GM12874 (cell line): ENCODE measurements at regions not wholly inside any gene's neighbourhood (a gene's known extent, or its start where the extent isn't known, plus 50 kb on each side); places are given as distances from the start of the nearest gene placed in this dataset.

Source experiments
- TF ChIP-seq, protein P1 (sequence below): IDR thresholded peaks from 2 replicates; pipeline ENCODE4 v1.5.1; 2011; ENCODE audit warnings: low read depth, mild to moderate bottlenecking, control low read depth, low read length, moderate library complexity; ENCODE audit not compliant: insufficient read depth

DNA sequence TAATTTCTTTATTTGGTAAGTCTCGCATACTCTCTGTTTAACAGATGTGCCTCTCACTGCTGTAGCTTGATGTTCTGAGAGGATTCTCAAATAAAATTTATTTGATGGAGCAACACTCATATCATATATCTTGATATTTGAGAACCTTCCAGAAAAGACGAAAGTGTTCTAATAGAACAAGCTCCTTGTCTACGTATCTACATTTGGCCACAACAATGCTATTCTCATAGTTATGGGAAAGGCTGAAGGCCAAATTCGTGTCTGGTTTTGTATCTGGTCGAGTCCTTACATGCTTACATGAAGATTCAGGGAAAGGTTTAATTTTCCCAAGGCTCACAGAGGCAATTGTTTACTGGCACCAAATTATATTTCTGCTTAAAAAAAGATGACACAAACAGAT, 186.7 kb upstream of the SLC38A2 start:
- TF ChIP-seq, protein P1, sequence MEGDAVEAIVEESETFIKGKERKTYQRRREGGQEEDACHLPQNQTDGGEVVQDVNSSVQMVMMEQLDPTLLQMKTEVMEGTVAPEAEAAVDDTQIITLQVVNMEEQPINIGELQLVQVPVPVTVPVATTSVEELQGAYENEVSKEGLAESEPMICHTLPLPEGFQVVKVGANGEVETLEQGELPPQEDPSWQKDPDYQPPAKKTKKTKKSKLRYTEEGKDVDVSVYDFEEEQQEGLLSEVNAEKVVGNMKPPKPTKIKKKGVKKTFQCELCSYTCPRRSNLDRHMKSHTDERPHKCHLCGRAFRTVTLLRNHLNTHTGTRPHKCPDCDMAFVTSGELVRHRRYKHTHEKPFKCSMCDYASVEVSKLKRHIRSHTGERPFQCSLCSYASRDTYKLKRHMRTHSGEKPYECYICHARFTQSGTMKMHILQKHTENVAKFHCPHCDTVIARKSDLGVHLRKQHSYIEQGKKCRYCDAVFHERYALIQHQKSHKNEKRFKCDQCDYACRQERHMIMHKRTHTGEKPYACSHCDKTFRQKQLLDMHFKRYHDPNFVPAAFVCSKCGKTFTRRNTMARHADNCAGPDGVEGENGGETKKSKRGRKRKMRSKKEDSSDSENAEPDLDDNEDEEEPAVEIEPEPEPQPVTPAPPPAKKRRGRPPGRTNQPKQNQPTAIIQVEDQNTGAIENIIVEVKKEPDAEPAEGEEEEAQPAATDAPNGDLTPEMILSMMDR: no peak

- TF ChIP-seq, protein P1: no peak
These were observed 186.1 kb upstream of the SLC38A2 start for GRCh38 chr12:46558677-46559076.

DNA sequence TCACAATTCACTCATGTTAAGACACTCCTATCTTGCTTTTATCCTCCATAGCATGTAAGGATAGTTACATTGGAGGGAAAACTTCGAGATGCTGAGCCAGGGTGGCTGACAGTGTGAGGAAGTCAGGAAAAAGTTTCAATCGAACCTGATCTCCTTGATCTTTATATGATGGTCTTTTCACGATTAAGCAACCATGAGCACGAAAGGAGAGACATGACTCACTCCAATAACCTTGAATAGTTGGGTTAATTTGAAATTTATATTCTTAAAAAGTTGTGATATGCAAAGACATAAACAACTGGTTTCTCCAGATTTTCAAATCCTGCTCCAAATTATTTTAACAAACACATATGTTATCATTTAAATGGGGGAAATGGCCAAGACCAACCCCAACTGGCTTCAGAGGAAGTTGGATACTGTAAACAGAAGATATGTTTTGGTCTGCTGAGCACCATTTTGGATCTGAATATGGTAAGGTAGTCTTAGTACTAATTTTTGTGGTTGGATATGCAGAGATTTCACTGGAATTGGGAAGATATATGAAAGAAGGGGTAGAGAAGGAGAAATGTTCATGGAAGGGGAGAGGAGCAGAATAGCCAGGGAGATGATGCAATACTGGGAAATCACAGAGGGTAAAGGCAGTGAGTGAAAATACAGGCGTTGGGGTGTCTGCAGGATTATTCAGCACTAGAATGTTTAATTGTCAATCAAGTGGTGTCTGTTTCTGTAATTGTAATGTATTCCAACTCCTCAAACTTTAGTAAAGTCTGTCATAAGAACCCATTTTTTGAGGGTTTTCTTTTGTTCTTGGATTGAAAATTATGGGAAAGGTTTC, 185.2 kb upstream of the SLC38A2 start:
- TF ChIP-seq, protein P1: no peak

DNA sequence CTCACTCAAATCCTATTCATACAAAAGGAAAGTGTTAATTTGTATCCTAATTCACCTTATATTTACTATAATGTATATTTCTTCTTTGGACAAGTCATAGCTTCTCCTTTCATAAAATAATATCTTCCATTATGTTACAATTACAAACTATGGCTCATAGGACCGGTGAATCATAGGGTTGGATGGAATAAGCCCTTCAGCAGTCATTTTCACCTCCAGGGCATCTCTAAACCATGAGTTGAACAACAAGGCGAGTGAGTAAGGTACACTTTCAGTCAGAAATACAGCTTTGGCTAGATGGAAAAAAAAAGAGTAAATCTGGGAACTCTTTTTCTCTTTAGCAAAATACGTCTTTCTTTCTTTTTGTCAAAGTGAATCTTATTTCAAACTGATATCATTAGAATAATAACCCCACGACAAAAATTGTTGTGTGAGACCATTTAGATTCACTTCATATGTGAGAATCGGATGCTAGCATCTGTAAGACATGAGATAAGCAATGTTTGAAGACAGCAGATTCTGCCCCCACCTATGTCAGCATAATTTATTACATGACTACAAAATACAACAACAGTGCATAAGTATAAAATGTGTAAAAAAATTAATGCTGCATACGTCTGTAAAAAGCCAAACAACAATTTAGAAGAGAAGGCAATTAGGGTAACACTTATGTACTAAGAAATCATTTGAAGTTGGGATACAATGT, 184.4 kb upstream of the SLC38A2 start:
- TF ChIP-seq, protein P1: no peak

DNA sequence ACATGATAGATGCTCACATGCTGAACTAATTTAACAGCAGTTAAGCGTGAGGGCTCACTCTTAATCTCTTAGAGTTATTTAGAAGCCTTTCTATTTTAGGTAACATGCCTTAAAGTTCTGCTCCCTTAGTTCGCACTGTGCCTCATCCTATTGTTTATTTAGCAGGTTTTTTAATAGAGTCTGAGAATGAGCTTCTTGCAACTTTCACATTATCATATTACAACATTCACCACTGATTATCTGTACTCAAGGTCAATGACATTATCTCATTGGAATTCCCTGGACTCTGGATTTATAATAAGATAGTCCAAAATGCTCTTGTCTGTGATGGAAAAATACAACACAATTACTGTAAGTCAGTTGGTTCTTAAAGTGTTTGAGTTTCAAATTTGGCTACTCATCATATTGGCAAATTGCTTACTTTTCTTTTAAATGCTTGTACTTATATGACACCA, 183.6 kb upstream of the SLC38A2 start:
- TF ChIP-seq, protein P1: no peak

- TF ChIP-seq, protein P1: no peak
These were observed 182.9 kb upstream of the SLC38A2 start for GRCh38 chr12:46555406-46555852.

DNA sequence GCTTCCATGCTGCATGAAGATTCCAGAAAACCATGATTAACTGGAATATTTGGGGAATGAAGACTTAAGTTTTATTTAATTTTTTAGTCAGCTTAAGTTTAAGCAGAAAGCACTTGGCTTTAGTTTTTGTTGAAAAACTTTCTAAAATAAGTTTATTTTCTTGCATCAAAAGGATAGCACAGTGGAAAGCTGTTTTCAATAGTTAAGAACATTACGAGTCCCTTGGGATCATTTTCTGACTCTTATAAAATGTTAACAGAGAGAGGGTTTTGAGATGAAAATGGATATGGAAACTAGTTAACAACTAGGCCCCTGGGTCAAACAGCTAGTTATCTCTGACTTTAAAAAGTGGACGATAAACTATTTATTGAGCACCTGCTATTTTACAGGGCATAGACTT, 181.9 kb upstream of the SLC38A2 start:
- TF ChIP-seq, protein P1: no peak
